Pancreas (tissue), 10 donors: ENCODE measurements at regions not wholly inside any gene's neighbourhood (a gene's known extent, or its start where the extent isn't known, plus 50 kb on each side); places are given as distances from the start of the nearest gene placed in this dataset.

Experiments used
- ATAC-seq, 4 donors: fragments of 200-7000 bp; cut with Tn5 transposase; one replicate each; pipeline versions ENCODE4 v1.8.0 to v1.9.1; 2020; ENCODE audit warnings: mild to moderate bottlenecking in 4 of 4, moderate library complexity in 4 of 4
- DNase-seq, 6 donors: peaks; one replicate each; pipeline ENCODE4 v3.0.0-alpha.2; 2020
- FAIRE-seq: peaks from 2 replicates; lab custom pipeline; 2012; peaks lifted over from hg19 to GRCh38; lab: Jason Lieb, UNC
- H3K27ac ChIP-seq, 4 donors: fragments of 200-600 bp; sonication (generic); 1 replicate in 3 of 4; 2 replicates in 1 of 4; pipeline versions ENCODE4 v1.5.0 to v1.8.0; 2020
- H3K27me3 ChIP-seq, 4 donors: fragments of 200-600 bp; one replicate each; pipeline ENCODE4 v1.8.0; 2021
- H3K36me3 ChIP-seq, 3 donors: fragments of 200-600 bp; sonication (generic) in 1 of 3; one replicate each; pipeline versions ENCODE4 v1.5.0 to v1.8.0; 2020 to 2021
- H3K4me1 ChIP-seq, 3 donors: fragments of 200-600 bp; one replicate each; pipeline ENCODE4 v1.8.0; 2021
- H3K4me3 ChIP-seq, 4 donors: fragments of 200-600 bp; sonication (generic) in 2 of 4; one replicate each; pipeline versions ENCODE4 v1.5.0 to v1.8.0; 2020 to 2021
- H3K9me3 ChIP-seq, 4 donors: fragments of 200-600 bp; one replicate each; pipeline ENCODE4 v1.8.0; 2021
- WGBS, 2 donors: extraction: QIAGEN DNeasy Blood & Tissue Kit; methylation state at CpG; one replicate each; pipeline ENCODE4 v1.1.7; 2013; 5-methylcytosine and 5-hydroxymethylcytosine counted together
- intact Hi-C, 3 donors: fragments of 100-400 bp; cut with DNase I; formaldehyde crosslinking; loops; one replicate each; pipeline versions ENCODE4 v1.11.1 to v1.14.2; 2022
- TF ChIP-seq, protein P1 (sequence below), 4 donors: fragments of 200-600 bp; sonication (generic) in 3 of 4; IDR thresholded peaks; one replicate each; pipeline versions ENCODE4 v1.5.0 to v1.8.0; 2021; ENCODE audit warnings: antibody characterized with exemption in 4 of 4
- donor health status: healthy with polysubstance abuse.
- donor health status: DM: no; HTN: no; CAD: no; lungs with moderate emphysema.
- donor health status: DM: no; HTN: no; CAD: no.
- donor health status: control.
- donor health status: control.
- donor health status: Bipolar disorder and iron deficiency.
- donor health status: DM: yes; HTN: yes; CAD: no.
- donor health status: DM: no; HTN: no; CAD: no.
- donor health status: DM: no; HTN: no; CAD: no.
- donor health status: DM: yes; HTN: yes; CAD: no.

DNA sequence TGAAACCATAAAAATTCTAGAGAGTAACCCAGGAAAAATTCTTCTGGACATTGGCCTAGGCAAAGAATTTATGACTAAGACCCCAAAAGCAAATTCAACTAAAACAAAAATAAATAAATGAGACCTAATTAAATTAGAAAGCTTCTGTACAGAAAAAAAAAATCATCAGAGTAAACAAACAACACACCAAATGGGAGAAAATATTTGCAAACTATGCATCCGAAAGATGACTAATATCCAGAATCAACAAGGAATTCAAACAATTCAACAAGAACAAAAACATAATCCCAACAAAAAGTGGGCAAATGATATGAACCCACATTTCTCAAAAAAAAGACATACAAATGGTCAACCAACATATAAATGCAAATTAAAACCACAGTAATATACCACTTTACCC, 242.6 kb upstream of the CDYL start:
- DNase-seq (no peak), FAIRE-seq (no peak), ATAC-seq (no peak)
- Histone ChIP-seq H3K27ac (no peak overlapping the region), H3K27me3 (no peaks in the 10 kb centered on the region), H3K9me3 (no peaks in the 10 kb centered on the region), H3K36me3 (no peaks in the 10 kb centered on the region), H3K4me3 (no peak overlapping the region), H3K4me1 (no peaks in the 10 kb centered on the region)
- WGBS, 2 donors = 83 to 88% methylated on average over 1 of the region's 1 CpG
- intact Hi-C loops = no loop called here
- TF ChIP-seq, protein P1, sequence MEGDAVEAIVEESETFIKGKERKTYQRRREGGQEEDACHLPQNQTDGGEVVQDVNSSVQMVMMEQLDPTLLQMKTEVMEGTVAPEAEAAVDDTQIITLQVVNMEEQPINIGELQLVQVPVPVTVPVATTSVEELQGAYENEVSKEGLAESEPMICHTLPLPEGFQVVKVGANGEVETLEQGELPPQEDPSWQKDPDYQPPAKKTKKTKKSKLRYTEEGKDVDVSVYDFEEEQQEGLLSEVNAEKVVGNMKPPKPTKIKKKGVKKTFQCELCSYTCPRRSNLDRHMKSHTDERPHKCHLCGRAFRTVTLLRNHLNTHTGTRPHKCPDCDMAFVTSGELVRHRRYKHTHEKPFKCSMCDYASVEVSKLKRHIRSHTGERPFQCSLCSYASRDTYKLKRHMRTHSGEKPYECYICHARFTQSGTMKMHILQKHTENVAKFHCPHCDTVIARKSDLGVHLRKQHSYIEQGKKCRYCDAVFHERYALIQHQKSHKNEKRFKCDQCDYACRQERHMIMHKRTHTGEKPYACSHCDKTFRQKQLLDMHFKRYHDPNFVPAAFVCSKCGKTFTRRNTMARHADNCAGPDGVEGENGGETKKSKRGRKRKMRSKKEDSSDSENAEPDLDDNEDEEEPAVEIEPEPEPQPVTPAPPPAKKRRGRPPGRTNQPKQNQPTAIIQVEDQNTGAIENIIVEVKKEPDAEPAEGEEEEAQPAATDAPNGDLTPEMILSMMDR (IDR thresholded peaks at IDR 0.05) = no peak

DNA sequence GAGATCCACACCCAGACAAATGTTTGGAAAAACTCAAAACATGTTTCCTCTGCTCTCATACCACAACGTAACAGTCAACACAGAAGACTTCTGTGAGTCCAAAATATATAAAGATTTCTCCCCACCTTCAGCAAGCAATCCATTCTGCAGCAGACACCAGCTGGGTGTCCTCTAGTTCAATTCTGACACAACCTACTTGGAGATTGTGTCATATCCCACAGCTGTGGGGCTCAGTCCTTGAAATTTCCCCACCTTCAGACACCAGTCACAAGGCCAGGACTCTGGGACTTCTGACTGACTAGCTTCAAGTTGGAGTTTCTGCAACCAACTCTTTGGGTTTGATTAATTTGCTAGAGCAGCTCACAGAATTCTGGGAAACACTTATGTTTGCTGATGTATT, 244.8 kb upstream of the CDYL start:
- intact Hi-C loops = no loop called here
- no peaks in the 10 kb centered on the region for H3K4me1 ChIP-seq
- H3K9me3 ChIP-seq = no peaks in the 10 kb centered on the region
- H3K36me3 ChIP-seq = no peaks in the 10 kb centered on the region
- no peaks in the 10 kb centered on the region for H3K27me3 ChIP-seq
- 29 to 33% methylated on average over 1 of the region's 1 CpG for WGBS, 2 donors
- FAIRE-seq = no peak
- H3K4me3 ChIP-seq = no peak overlapping the region
- no peak for DNase-seq
- ATAC-seq = no peak
- no peak overlapping the region for H3K27ac ChIP-seq
- TF ChIP-seq, protein P1 (IDR thresholded peaks at IDR 0.05) = no peak

DNA sequence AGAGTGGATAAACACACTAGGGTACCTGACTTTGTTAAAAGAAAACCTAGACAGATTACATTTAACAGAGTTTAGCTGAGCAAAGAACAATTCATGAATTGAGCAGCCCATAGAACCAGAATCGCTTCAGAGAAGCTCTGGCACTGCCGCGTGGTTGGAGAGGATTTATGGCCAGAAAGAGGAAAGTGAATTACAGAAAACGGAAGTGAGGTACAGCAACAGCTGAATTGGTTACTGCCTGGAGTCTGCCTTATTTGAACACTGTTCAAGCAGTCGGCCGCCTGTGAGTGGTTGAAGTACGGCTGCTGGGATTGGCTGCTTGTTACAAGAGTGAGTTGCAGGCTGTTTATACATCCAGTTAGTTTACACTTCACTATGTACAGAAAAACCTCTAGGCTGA, 253.8 kb upstream of the CDYL start:
- Histone ChIP-seq H3K36me3 (no peaks in the 10 kb centered on the region), H3K4me1 (no peaks in the 10 kb centered on the region), H3K9me3 (no peaks in the 10 kb centered on the region), H3K27me3 (no peaks in the 10 kb centered on the region), H3K4me3 (no peak overlapping the region), H3K27ac (no peak overlapping the region)
- no peak for ATAC-seq
- WGBS, 2 donors = 64 to 76% methylated on average over 7 of the region's 7 CpGs
- no peak for DNase-seq
- no peak for FAIRE-seq
- intact Hi-C loops = no loop called here
- TF ChIP-seq, protein P1 (IDR thresholded peaks at IDR 0.05) = no peak

DNA sequence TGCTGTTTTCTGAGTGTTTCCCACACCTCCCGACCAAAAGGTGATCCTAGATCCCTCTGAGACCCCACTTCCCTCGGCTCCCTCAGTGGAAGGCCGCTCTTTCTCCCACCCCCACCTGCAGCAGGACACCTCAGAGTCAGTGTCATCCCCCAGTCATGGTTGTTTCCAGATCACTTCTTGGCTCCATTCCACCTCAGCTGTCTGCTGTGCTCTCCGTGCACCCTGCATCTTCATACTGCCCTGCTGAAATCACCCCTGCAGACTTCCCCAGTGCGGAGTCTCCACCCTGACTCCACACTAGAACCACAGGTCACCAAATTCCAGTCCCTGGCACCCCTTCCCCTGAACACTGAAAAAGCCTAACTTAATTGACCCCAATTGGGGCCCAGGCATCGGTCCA, 255.1 kb upstream of the CDYL start:
- Histone ChIP-seq H3K4me3 (no peak overlapping the region), H3K27ac (no peak overlapping the region), H3K36me3 (no peaks in the 10 kb centered on the region), H3K27me3 (no peaks in the 10 kb centered on the region), H3K9me3 (no peaks in the 10 kb centered on the region), H3K4me1 (no peaks in the 10 kb centered on the region)
- ATAC-seq (no peak), FAIRE-seq (no peak), DNase-seq (no peak)
- TF ChIP-seq, protein P1 (IDR thresholded peaks at IDR 0.05) = no peak
- WGBS, 2 donors = 61 to 68% methylated on average over 6 of the region's 6 CpGs
- intact Hi-C loops = no loop called here

DNA sequence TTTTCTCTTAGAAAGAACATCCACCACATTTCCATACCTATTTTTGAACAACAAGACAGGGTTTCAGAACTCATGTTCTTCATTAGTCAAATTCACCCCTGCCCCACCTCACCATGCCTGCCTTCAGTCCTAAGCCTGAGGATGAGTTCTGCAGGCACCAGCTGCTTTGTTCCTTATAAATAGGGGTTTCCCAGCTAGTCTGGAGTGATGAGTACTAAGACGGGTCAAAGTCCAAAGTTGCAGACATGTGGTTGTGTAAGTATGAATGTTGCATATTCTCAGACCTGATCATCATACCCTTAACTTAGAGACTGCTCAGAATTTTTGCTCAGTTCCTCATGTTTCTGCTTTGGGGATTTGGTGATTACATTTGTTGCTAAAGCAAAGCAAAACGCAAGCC, 257.7 kb upstream of the CDYL start:
- H3K9me3 ChIP-seq = no peaks in the 10 kb centered on the region
- 49 to 65% methylated on average over 2 of the region's 2 CpGs for WGBS, 2 donors
- TF ChIP-seq, protein P1 (IDR thresholded peaks at IDR 0.05) = no peak
- peaks cover 0 to 5% (median 0%) of the 10 kb centered on the region in 4 donors for H3K27me3 ChIP-seq
- intact Hi-C loops = no loop called here
- ATAC-seq (peak in 1 of 4 donors; percentile 24), DNase-seq (no peak), FAIRE-seq (no peak)
- no peaks in the 10 kb centered on the region for H3K36me3 ChIP-seq
- no peak overlapping the region for H3K4me3 ChIP-seq
- no peak overlapping the region for H3K27ac ChIP-seq
- H3K4me1 ChIP-seq = no peaks in the 10 kb centered on the region
